HG02759 (cell line): ENCODE measurements at regions not wholly inside any gene's neighbourhood (a gene's known extent, or its start where the extent isn't known, plus 50 kb on each side); places are given as distances from the start of the nearest gene placed in this dataset.
"Not testable (repeated sequence)": the region's sequence is repeated elsewhere in the genome, so short reads cannot be mapped to it uniquely, and the experiment has no call there.

Experiments
- ATAC-seq: cut with Tn5 transposase; IDR thresholded peaks from one replicate; pipeline ENCODE4 v1.9.1; 2021; ENCODE audit warnings: mild to moderate bottlenecking, moderate library complexity; ENCODE audit not compliant: unreplicated experiment

GRCh38 chr4:116183241-116183640 is 902.1 kb downstream of the TRAM1L1 start:
- ATAC-seq = no peak

DNA sequence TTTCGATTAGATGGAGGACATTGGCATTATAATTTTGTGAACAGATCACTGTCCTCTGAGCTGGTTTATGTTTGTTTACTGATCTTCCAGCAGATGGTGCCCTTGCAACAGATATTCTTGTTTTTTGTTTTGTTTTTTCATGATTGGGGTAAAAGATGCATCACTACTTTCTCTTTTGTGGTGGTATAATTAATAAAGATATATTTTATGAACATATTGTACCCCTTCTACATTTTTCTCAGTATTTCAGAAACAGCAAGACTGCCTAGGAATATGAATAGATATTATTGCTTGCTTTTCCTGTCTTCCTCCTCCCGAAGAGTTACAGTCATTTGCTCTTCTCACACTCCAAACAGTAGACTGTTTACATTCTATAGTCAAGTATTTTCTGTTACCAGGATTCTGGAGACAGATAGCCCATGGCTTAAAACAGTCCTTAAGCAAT is 905.2 kb downstream of the TRAM1L1 start:
- ATAC-seq = no peak

GRCh38 chr4:116151371-116151770 is 934.0 kb downstream of the TRAM1L1 start:
- ATAC-seq = not testable (repeated sequence)

GRCh38 chr4:116150152-116150551 is 935.2 kb downstream of the TRAM1L1 start:
- ATAC-seq = no peak

GRCh38 chr4:116143198-116143597 is 942.2 kb downstream of the TRAM1L1 start:
- ATAC-seq = no peak

- ATAC-seq = no peak
Measured at GRCh38 chr4:116132946-116133345, 952.4 kb downstream of the TRAM1L1 start.

- ATAC-seq = no peak
Measured at GRCh38 chr4:116126794-116127193, 958.6 kb downstream of the TRAM1L1 start.

GRCh38 chr4:116122124-116122523 is 963.3 kb downstream of the TRAM1L1 start:
- no peak for ATAC-seq

DNA sequence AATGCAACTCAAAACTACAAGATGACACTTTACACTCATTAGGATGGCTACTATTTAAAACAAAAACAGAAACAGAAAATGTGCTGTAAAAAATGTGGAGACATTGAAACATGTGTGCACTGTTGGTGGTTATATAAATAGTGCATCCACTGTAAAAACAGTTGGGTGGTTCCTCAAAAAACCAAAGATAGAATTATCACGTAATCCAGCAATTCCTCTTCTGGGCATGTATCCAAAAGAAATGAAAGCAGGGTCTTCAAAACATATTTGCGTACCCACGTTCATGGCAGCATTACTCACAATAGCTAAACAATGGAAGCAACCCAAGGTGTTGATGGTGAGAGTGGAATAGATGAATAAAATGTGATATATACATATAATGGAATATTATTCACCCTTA is 967.2 kb downstream of the TRAM1L1 start:
- ATAC-seq = no peak

GRCh38 chr4:116112861-116113260 is 972.5 kb downstream of the TRAM1L1 start:
- ATAC-seq = not testable (repeated sequence)

- no peak for ATAC-seq
Measured at GRCh38 chr4:116110713-116111112, 974.7 kb downstream of the TRAM1L1 start.

- ATAC-seq = no peak
Measured at GRCh38 chr4:116108606-116109005, 976.8 kb downstream of the TRAM1L1 start.

- ATAC-seq = no peak
Measured at GRCh38 chr4:116101321-116101720, 984.1 kb downstream of the TRAM1L1 start.

DNA sequence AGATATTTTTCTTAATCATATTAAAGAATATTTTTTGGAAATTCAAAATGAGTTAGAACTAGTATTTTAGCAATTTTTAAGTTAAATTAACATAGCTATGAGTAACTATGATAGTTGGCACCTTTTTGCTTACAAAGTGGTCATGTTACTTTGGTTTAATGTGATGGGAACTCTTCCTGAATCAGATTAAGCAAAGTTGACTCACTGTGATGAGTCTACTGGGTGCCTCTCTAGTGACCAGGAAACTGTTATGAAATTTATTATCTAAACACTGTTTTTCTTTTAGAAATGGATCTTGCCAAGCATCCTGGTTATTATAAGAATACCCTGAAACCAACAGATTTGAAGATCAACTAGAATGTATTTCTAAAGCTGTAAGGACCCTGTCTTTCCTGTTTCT is 985.8 kb downstream of the TRAM1L1 start:
- ATAC-seq = no peak

DNA sequence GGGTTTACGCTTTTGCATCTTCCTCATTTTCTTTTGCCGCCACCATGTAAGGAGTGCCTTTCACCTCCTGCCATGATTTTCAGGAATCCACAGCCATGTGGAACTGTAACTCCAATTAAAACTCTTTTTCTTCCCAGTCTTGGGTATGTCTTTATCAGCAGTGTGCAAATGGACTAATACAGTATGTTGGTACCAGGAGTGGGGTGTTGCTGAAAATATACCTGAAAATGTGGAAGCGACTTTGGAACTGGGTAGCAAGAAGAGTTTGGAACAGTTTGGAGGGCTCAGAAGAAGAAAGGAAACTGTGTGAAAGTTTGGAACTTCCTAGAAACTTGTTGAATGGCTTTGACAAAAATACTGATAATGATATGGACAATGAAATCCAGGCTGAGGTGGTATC is 983.9 kb upstream of the NDST4 start:
- ATAC-seq = not testable (repeated sequence)

- ATAC-seq = no peak
Measured at GRCh38 chr4:116092961-116093360, 979.5 kb upstream of the NDST4 start.

DNA sequence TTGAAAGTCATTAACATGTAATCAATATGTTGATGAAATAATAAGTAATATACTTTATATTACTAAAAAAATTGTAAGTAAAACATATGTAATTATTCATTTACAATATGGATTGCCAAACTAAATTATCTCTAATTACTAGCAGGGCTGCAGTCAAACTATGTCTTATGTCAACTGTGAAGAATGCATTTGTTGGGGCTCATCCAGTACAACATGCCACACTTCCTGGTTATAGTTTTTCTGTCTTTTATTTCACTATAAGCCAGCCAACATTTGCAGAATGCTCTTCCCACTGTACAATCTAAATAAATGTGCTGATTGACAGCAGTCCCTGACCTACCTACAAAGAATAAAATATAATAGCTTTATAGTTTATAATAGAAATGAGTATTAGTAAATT is 975.4 kb upstream of the NDST4 start:
- ATAC-seq = no peak

- no peak for ATAC-seq
Measured at GRCh38 chr4:116082808-116083366, 969.5 kb upstream of the NDST4 start.

DNA sequence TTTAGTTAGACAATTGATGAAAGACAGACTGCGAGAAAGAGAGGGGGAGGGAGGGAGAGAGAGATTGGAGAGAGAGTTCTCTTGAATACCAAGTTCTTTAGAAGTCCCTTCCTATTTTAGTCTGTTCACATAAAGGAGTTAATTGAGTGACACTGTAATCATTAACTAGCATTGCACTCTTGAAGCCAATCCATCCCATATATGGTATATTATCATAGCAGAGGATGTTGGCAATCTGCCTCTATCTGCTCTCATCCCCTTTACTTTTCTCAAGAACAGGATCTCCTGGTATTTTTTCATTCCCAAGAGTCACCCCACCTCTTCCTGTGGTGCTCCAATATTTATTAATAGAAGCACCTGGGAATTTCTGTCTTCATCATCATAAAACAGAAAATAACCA is 959.6 kb upstream of the NDST4 start:
- ATAC-seq = no peak

DNA sequence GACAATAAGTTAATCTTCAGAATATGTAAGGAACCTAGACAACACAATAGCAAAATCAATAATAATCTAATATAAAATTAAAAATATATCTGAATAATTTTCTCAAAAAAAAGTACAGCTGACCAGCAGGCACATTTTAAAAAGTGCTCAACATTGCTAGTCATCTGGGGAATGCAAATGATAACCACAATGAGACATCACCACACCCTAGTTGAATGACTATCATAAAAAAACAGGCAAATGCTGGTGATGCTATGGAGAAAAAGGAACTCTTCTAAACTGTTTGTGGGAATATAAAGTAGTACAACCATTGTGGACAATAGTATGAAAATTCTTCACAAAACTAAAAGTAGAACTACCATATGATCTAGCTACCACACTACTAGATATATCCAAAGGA is 956.9 kb upstream of the NDST4 start:
- no peak for ATAC-seq

DNA sequence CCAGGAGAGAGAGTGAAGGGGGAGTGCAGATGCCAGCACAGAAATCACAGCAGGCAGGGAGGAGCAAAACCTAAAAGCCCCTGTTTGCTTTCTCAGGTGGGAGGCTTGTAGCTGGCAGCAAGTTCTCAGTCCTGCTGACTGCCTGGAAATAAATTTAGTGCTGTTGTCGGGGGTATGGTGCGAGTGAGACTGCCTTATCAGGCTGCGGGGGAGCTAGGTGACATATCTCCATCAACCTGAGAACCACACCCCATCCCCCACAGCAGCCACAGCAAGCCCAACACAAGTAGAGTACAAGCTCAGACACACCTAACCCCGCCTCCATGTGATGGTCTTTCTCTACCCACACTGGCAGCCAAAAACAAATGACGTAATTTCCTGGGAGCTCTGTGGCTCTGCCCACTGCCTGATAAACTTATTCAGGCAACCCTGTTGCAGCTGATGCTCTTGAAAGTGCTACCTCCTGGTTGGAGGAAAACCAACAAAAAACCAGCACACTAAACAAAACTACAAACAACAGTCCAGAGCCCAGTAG is 953.4 kb upstream of the NDST4 start:
- no peak for ATAC-seq

DNA sequence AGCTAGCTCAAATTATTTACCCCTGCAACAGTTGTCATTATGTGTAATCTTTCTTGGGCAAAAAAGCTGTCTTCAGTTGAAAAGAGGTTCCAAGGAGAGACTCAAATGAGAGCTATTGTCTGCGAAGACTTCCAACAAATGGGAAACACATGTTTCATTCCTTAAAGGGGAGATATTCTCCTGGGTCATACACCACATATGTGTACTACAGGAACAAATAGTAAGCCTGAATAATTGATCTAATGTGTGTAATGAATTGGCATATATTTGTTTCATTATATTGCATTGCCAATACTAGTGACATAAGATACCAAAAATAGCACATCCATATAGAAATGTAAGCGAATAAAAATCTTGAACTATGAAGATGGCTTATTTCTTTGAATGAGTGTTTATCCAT is 950.9 kb upstream of the NDST4 start:
- no peak for ATAC-seq

DNA sequence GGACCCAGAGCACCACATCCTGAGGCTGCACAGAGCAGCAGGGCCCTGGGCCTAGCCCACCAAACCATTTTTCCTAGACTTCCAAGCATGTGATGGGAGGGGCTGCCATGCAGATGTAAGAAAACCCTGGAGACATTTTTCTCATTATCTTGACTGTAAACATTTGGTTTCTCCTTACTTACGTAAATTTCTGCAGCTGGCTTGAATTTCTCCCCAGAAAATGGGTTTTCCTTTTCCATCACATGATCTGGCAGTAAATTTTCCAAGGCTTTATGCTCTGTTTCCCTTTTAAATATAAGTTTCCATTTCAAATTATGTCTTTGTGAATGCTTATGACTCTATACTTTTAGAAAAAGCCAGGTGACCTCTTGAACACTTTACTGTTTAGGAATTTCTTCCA is 945.9 kb upstream of the NDST4 start:
- no peak for ATAC-seq
